ENCODE measurements at regions not wholly inside any gene's neighbourhood (a gene's known extent, or its start where the extent isn't known, plus 50 kb on each side); places are given as distances from the start of the nearest gene placed in this dataset.
"Not testable (repeated sequence)": the region's sequence is repeated elsewhere in the genome, so short reads cannot be mapped to it uniquely, and the experiment has no call there.

DNA sequence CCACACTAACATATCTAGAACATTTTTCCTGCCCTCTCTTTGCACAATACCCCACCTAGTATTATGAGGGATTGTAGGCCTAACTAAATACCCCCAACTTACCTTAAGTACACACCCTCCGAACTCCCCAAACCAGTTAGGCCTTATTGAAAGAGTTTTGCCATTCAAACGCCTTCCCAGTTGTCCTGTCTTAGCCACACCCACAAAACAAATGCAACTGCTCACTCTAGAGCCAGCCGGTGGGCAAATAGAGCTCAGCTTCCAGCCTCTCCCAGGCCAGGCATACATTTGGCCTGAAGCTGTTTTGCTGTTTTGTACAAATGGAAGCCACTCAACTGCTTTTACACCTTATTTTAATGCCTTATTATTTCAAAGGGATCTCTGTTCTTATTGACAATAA lies 224.2 kb upstream of the RUNX1 start:
- TF ChIP-seq CTCF (IDR thresholded peaks at IDR 0.05), result no peak
- H3K9me3 ChIP-seq, result peaks cover 0 to under 1% (median 0%) of the 10 kb centered on the region in 11 donors
- WGBS, 2 donors, result 59 to 68% methylated on average over 3 of the region's 3 CpGs
- no peak for DNase-seq
- H3K4me3 ChIP-seq, result no peak overlapping the region
- ATAC-seq, result no peak
- H3K4me1 ChIP-seq, result no peaks in the 10 kb centered on the region
- peaks cover 0 to 3% (median 0%) of the 10 kb centered on the region in 7 donors for H3K27me3 ChIP-seq
- intact Hi-C loops (cut with DNase I), result no loop called here
- no peak overlapping the region for H3K27ac ChIP-seq
- H3K36me3 ChIP-seq, result no peaks in the 10 kb centered on the region

DNA sequence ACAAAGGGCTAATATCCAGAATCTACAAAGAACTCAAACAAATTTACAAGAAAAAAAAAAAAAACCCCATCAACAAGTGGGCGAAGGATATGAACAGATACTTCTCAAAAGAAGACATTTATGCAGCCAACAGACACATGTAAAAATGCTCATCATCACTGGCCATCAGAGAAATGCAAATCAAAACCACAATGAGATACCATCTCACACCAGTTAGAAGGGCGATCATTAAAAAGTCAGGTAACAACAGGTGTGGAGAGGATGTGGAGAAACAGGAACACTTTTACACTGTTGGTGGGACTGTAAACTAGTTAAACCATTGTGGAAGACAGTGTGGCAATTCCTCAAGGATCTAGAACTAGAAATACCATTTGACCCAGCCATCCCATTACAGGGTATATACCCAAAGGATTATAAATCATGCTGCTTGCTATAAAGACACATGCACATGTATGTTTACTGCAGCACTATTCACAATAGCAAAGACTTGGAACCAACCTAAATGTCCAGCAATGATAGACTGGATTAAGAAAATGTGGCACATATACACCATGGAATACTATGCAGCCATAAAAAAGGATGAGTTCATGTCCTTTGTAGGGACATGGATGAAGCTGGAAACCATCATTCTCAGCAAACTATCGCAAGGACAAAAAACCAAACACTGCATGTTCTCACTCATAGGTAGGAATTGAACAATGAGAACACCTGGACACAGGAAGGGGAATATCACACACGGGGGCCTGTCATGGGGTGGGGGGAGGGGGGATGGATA lies 222.4 kb upstream of the RUNX1 start:
- DNase-seq; H3K4me1 ChIP-seq; H3K27ac ChIP-seq; H3K9me3 ChIP-seq; ATAC-seq; intact Hi-C loops (cut with DNase I); H3K36me3 ChIP-seq; H3K27me3 ChIP-seq; H3K4me3 ChIP-seq: not testable (repeated sequence)
- WGBS, 2 donors, result 90 to 97% methylated on average over 3 to 4 of the region's 4 CpGs

GRCh38 chr21:35268817-35269216 lies 219.7 kb upstream of the RUNX1 start:
- Histone ChIP-seq H3K27me3 (no peaks in the 10 kb centered on the region), H3K27ac (no peak overlapping the region), H3K4me1 (no peaks in the 10 kb centered on the region), H3K36me3 (no peaks in the 10 kb centered on the region), H3K9me3 (no peaks in the 10 kb centered on the region), H3K4me3 (no peak overlapping the region)
- DNase-seq, result no peak
- intact Hi-C loops (cut with DNase I), result no loop called here
- no peak for ATAC-seq
- WGBS, 2 donors, result 80 to 81% methylated on average over 4 of the region's 4 CpGs
- TF ChIP-seq CTCF (IDR thresholded peaks at IDR 0.05), result no peak

DNA sequence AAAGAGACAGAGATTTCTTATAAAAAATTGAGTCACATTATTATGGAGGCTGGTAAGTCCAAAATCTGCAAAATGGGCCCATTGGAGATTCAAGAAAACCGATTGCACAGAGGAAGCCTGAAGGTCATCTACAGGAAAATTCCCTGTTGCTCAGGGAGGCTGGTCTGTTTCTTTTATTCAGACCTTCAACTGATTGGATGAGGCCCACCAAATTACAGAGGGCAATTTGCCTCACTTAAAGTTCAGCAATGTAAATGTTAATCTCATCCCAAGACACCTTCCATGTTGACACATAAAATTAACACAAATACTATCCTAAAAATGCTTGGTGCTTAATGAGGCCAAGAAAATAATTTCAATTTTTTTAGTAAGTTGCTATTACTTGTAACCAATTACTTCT lies 219.2 kb upstream of the RUNX1 start:
- no peaks in the 10 kb centered on the region for H3K4me1 ChIP-seq
- H3K36me3 ChIP-seq, result no peaks in the 10 kb centered on the region
- H3K4me3 ChIP-seq, result no peak overlapping the region
- no peaks in the 10 kb centered on the region for H3K27me3 ChIP-seq
- no peak overlapping the region for H3K27ac ChIP-seq
- H3K9me3 ChIP-seq, result no peaks in the 10 kb centered on the region
- ATAC-seq, result no peak
- intact Hi-C loops (cut with DNase I), result no loop called here
- no peak for TF ChIP-seq CTCF (IDR thresholded peaks at IDR 0.05)
- DNase-seq, result no peak
- 56 to 64% methylated on average over 1 of the region's 1 CpG for WGBS, 2 donors

GRCh38 chr21:35266546-35266945 lies 217.4 kb upstream of the RUNX1 start:
- no peak for TF ChIP-seq CTCF (IDR thresholded peaks at IDR 0.05)
- intact Hi-C loops (cut with DNase I), result no loop called here
- 83 to 89% methylated on average over 3 of the region's 3 CpGs for WGBS, 2 donors
- no peak overlapping the region for H3K4me3 ChIP-seq
- ATAC-seq (no peak), DNase-seq (no peak)
- H3K4me1 ChIP-seq, result no peaks in the 10 kb centered on the region
- no peak overlapping the region for H3K27ac ChIP-seq
- H3K27me3 ChIP-seq, result no peaks in the 10 kb centered on the region
- no peaks in the 10 kb centered on the region for H3K36me3 ChIP-seq
- H3K9me3 ChIP-seq, result no peaks in the 10 kb centered on the region

Data from heart right ventricle (tissue), 16 donors.